Uterus (tissue), 3 donors: ENCODE measurements at regions not wholly inside any gene's neighbourhood (a gene's known extent, or its start where the extent isn't known, plus 50 kb on each side); places are given as distances from the start of the nearest gene placed in this dataset.
"Not testable (repeated sequence)": the region's sequence is repeated elsewhere in the genome, so short reads cannot be mapped to it uniquely, and the experiment has no call there.

Source experiments
- DNase-seq, 2 donors: peaks; one replicate each; pipeline ENCODE4 v3.0.0-alpha.2; 2019 to 2020
- H3K27ac ChIP-seq, 2 donors: fragments of 200-600 bp; sonication (generic); 1 replicate in 1 of 2; 2 replicates in 1 of 2; pipeline ENCODE4 v1.5.1; 2016 to 2018
- H3K27me3 ChIP-seq, 2 donors: fragments of 200-600 bp; sonication (generic); one replicate each; pipeline ENCODE4 v1.5.1; 2018 to 2019; ENCODE audit warnings: control low read depth in 1 of 2
- H3K36me3 ChIP-seq, 2 donors: fragments of 200-600 bp; sonication (generic); one replicate each; pipeline ENCODE4 v1.5.1; 2019; ENCODE audit warnings: control low read depth in 1 of 2
- H3K4me1 ChIP-seq, 2 donors: fragments of 200-600 bp; sonication (generic); one replicate each; pipeline ENCODE4 v1.5.1; 2018 to 2019; ENCODE audit warnings: control low read depth in 1 of 2
- H3K4me3 ChIP-seq, 2 donors: fragments of 200-600 bp; sonication (generic); 1 replicate in 1 of 2; 2 replicates in 1 of 2; pipeline ENCODE4 v1.5.1; 2018 to 2019; ENCODE audit warnings: mild to moderate bottlenecking in 1 of 2
- H3K9me3 ChIP-seq, 2 donors: fragments of 200-600 bp; sonication (generic); one replicate each; pipeline ENCODE4 v1.5.1; 2019; ENCODE audit warnings: control low read depth in 1 of 2
- intact Hi-C: fragments of 100-400 bp; cut with DNase I; formaldehyde crosslinking; loops from one replicate; pipeline ENCODE4 v1.15.1; 2023; ENCODE audit warnings: low total_unique reads
- TF ChIP-seq, protein P1 (sequence below), 4 experiments: fragments of 200-600 bp in 2 of 4; fragments of 450-650 bp in 2 of 4; sonication (generic) in 2 of 4; IDR thresholded peaks; one replicate each; pipeline ENCODE4 v1.5.1; 2016 to 2019; ENCODE audit warnings: antibody characterized with exemption in 4 of 4, mild to moderate bottlenecking in 2 of 4, moderate library complexity in 1 of 4
- donor health status: DM: yes; HTN: yes; CAD: no.

DNA sequence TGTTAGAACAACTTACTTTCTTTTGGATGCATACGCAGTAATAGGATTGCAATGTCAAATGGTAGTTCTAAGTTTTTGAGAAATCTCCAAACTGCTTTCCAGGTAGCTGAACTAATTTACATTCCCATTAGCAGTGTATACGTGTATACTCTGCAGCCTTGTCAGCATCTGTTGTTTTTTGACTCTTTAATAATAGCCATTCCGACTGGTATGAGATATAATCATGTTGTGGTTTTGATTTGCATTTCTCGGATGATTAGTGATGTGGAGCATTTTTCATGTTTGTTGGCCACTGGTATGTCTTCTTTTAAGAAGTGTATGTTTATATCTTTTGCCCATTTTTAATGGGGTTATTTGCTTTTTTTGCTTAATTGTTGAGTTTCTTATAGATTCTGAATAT lies 76.9 kb upstream of the HNRNPA1L2 start:
- H3K9me3 ChIP-seq, H3K27me3 ChIP-seq, H3K27ac ChIP-seq, H3K4me1 ChIP-seq, DNase-seq, intact Hi-C loops, H3K36me3 ChIP-seq, H3K4me3 ChIP-seq: not testable (repeated sequence)

DNA sequence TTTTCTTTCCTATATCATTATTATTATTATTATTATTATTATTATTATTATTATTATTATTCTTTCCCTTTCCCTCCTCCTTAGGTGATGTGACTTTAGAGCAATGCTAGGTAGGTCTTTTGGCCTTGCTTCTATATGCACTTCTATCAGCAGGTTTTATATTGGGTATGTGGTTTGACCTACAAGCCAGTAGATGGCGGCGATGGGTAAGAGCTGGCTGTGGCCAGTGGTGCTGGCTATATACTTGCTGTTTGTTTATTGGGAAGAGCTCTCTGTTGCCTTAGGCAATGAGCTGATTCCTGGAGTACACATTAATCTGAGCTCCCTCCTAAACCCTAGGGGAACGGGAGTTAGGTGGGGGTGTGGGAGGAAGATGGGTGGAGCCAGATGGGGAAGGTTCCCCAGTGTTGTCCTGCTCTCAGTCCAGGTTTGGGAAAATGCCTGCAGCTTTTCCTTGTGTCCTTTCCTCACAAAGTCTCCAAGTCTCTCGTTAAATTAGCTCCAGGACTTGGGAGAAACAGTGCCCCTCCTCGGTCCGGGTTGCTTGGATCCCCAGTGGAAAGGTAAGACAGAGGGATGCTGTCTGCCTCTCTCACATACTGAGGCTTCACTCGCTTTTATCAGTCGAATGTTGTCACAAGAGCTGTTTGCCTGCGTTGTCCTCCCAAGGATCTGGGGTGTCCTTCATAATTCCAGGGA lies 72.2 kb upstream of the HNRNPA1L2 start:
- H3K4me3 ChIP-seq, H3K9me3 ChIP-seq, H3K4me1 ChIP-seq, H3K36me3 ChIP-seq, intact Hi-C loops, H3K27me3 ChIP-seq: not testable (repeated sequence)
- TF ChIP-seq, protein P1, sequence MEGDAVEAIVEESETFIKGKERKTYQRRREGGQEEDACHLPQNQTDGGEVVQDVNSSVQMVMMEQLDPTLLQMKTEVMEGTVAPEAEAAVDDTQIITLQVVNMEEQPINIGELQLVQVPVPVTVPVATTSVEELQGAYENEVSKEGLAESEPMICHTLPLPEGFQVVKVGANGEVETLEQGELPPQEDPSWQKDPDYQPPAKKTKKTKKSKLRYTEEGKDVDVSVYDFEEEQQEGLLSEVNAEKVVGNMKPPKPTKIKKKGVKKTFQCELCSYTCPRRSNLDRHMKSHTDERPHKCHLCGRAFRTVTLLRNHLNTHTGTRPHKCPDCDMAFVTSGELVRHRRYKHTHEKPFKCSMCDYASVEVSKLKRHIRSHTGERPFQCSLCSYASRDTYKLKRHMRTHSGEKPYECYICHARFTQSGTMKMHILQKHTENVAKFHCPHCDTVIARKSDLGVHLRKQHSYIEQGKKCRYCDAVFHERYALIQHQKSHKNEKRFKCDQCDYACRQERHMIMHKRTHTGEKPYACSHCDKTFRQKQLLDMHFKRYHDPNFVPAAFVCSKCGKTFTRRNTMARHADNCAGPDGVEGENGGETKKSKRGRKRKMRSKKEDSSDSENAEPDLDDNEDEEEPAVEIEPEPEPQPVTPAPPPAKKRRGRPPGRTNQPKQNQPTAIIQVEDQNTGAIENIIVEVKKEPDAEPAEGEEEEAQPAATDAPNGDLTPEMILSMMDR (IDR thresholded peaks at IDR 0.05): peak in 3 of 4 experiments; percentile 19 to 66 (median 60)
- DNase-seq: peak in 1 of 2 donors; percentile 68
- H3K27ac ChIP-seq: peak overlapping the region in 1 of 2 donors; percentile 59

DNA sequence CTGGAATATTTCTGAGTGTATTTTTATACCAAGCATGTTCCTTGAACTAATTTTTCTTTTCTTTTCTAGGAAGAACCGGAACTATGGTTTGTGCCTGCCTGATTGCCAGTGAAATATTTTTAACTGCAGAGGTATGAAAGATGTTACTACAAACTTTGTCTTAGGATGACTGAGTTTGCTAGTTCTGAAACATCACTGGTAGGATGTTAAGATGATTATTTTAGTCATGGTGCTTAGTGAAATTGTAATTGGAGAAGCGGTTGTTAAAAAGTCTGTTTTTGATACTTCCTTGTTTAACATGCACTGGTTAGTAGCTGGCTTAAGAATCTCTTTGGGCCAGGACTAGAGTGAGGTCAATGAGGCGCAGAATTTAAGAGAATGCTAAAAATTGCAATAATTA lies 71.1 kb upstream of the HNRNPA1L2 start:
- intact Hi-C loops, H3K27ac ChIP-seq, H3K9me3 ChIP-seq, H3K36me3 ChIP-seq, H3K27me3 ChIP-seq, H3K4me3 ChIP-seq, H3K4me1 ChIP-seq, DNase-seq: not testable (repeated sequence)

DNA sequence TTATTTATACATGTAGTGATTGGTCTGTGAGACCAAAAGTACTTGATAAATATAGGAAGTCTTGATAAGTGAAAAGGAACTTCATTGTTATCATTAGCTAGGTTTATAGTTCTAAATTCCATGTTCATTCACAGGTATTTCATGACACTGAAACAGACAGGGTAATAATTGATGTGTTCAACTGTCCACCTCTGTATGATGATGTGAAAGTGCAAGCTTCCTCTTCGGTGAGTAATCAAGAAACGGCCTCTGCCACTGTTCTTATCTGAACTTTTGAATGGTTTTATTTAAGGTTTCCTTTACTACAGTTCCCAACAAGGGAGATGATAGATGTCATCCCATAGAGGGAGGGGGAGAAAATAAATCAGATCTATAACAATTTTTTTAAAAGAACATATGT lies 59.3 kb upstream of the HNRNPA1L2 start:
- H3K27ac ChIP-seq, H3K4me3 ChIP-seq, DNase-seq, H3K27me3 ChIP-seq, H3K4me1 ChIP-seq, H3K9me3 ChIP-seq, H3K36me3 ChIP-seq, intact Hi-C loops: not testable (repeated sequence)
